Naive thymus-derived CD4-positive, alpha-beta T cell (primary cell): ENCODE measurements at regions not wholly inside any gene's neighbourhood (a gene's known extent, or its start where the extent isn't known, plus 50 kb on each side); places are given as distances from the start of the nearest gene placed in this dataset.

ENCODE experiments used
- ATAC-seq: fragments of 150-1000 bp; cut with Tn5 transposase; 2 replicates; pipeline ENCODE4 v1.10.0; 2021; ENCODE audit warnings: mild to moderate bottlenecking, moderate library complexity
- CTCF ChIA-PET: fragments of 350-600 bp; sonication (Branson Sonifier 250); formaldehyde crosslinking; loops from one replicate; lab custom pipeline; 2021; ENCODE audit warnings: antibody characterized with exemption; lab: Charles Lee
- POLR2A ChIA-PET: fragments of 350-600 bp; sonication (Branson Sonifier 250); formaldehyde crosslinking; loops from one replicate; lab custom pipeline; 2021; ENCODE audit warnings: antibody characterized with exemption, inconsistent platforms; lab: Charles Lee
- DNase-seq, 9 donors: peaks; one replicate each; pipeline versions ENCODE4 v3.0.0 to v3.0.0-alpha.2; 2020 to 2022; ENCODE audit warnings: mixed read lengths in 1 of 9
- H3K27ac ChIP-seq: one replicate; pipeline ENCODE4 v1.7.0; 2013; ENCODE audit warnings: mild to moderate bottlenecking, low read depth, low read length, moderate library complexity
- H3K27me3 ChIP-seq, 2 donors: one replicate each; pipeline ENCODE4 v1.7.0; 2013; ENCODE audit warnings: low read length in 2 of 2, mild to moderate bottlenecking in 2 of 2, moderate library complexity in 2 of 2; ENCODE audit not compliant: control insufficient read depth in 2 of 2, insufficient read depth in 2 of 2
- H3K36me3 ChIP-seq, 3 experiments: 1 replicate in 2 of 3; 2 replicates in 1 of 3; pipeline ENCODE4 v1.7.0; 2013; ENCODE audit warnings: low read length in 3 of 3, mild to moderate bottlenecking in 3 of 3, moderate library complexity in 1 of 3; ENCODE audit not compliant: insufficient read depth in 3 of 3, control insufficient read depth in 2 of 3
- H3K4me1 ChIP-seq, 2 donors: one replicate each; pipeline ENCODE4 v1.7.0; 2013; ENCODE audit warnings: low read length in 2 of 2, mild to moderate bottlenecking in 2 of 2, moderate library complexity in 1 of 2; ENCODE audit not compliant: control insufficient read depth in 2 of 2, insufficient read depth in 2 of 2
- H3K4me3 ChIP-seq: 2 replicates; pipeline ENCODE4 v1.7.0; 2013; ENCODE audit warnings: mild to moderate bottlenecking, low read length
- H3K9me3 ChIP-seq, 3 experiments: 1 replicate in 2 of 3; 2 replicates in 1 of 3; pipeline ENCODE4 v1.7.0; 2013; ENCODE audit warnings: low read length in 3 of 3; ENCODE audit not compliant: control insufficient read depth in 2 of 3
- H3K27ac Mint-ChIP-seq, 9 donors: one replicate each; pipeline ENCODE4 v1.8.0; 2020 to 2022; ENCODE audit warnings: mixed read lengths in 9 of 9, mild to moderate bottlenecking in 8 of 9, moderate library complexity in 5 of 9, inconsistent platforms in 2 of 9
- H3K27me3 Mint-ChIP-seq, 5 donors: one replicate each; pipeline ENCODE4 v1.8.0; 2021 to 2022; ENCODE audit warnings: mixed read lengths in 5 of 5, mild to moderate bottlenecking in 1 of 5
- H3K36me3 Mint-ChIP-seq, 5 donors: one replicate each; pipeline ENCODE4 v1.8.0; 2020 to 2022; ENCODE audit warnings: mixed read lengths in 5 of 5, mild to moderate bottlenecking in 3 of 5, inconsistent platforms in 1 of 5
- H3K4me1 Mint-ChIP-seq, 7 donors: one replicate each; pipeline ENCODE4 v1.8.0; 2020 to 2022; ENCODE audit warnings: mixed read lengths in 7 of 7, mild to moderate bottlenecking in 3 of 7, inconsistent platforms in 1 of 7
- H3K4me3 Mint-ChIP-seq, 10 donors: one replicate each; pipeline ENCODE4 v1.8.0; 2020 to 2022; ENCODE audit warnings: mild to moderate bottlenecking in 10 of 10, mixed read lengths in 10 of 10, moderate library complexity in 6 of 10, inconsistent platforms in 2 of 10
- H3K9me3 Mint-ChIP-seq, 11 donors: one replicate each; pipeline ENCODE4 v1.8.0; 2020 to 2022; ENCODE audit warnings: mixed read lengths in 11 of 11, mild to moderate bottlenecking in 4 of 11, inconsistent platforms in 1 of 11, moderate library complexity in 1 of 11
- intact Hi-C, 2 donors: fragments of 100-400 bp; cut with micrococcal nuclease; formaldehyde crosslinking; loops; one replicate each; pipeline ENCODE4 v1.15.1; 2023

DNA sequence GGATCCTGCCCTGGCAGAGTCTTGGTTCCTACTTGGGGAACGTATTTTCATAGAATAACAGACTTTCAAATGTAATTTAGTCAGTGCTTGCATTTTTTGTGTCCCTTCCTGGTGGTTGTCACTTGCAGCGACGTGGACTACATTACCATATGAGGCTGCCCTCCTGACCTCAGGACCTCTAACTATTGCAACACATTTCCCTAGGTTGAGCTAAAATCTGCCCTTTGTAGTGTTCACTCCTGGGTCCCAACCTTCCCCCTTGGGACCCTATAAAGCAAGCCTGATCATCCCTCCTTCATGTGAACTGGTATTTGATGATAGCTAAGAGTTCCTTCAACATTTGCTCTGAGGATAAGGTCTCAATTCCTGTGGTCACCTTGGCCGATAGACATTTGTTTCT, 95.6 kb upstream of the CACNA1E start:
- Histone ChIP-seq H3K27me3 (no peaks in the 10 kb centered on the region), H3K9me3 (no peaks in the 10 kb centered on the region), H3K4me1 (peaks cover 4 to 7% of the 10 kb centered on the region in 2 donors), H3K36me3 (no peaks in the 10 kb centered on the region), H3K27ac (no peak overlapping the region), H3K4me3 (no peak overlapping the region)
- Mint-ChIP-seq H3K4me1 (peaks cover 0 to 20% (median 8%) of the 10 kb centered on the region in 7 donors), H3K9me3 (no peaks in the 10 kb centered on the region), H3K27me3 (peaks cover 0 to 15% (median 0%) of the 10 kb centered on the region in 5 donors), H3K36me3 (peaks cover 0 to 1% (median 0%) of the 10 kb centered on the region in 5 donors), H3K27ac (no peak overlapping the region), H3K4me3 (no peak overlapping the region)
- CTCF ChIA-PET, result interaction anchor here (0.5 kb wide), 1 partner anchor 36 kb away, joined by 5 read pairs; no protein-coding TSS in a partner anchor
- POLR2A ChIA-PET, result interaction anchor here (0.9 to 1.0 kb wide), 2 partner anchors 8 to 29 kb away, joined by 3 to 4 read pairs; no protein-coding TSS in a partner anchor
- intact Hi-C loops, result no loop called here
- DNase-seq, result no peak
- no peak for ATAC-seq

DNA sequence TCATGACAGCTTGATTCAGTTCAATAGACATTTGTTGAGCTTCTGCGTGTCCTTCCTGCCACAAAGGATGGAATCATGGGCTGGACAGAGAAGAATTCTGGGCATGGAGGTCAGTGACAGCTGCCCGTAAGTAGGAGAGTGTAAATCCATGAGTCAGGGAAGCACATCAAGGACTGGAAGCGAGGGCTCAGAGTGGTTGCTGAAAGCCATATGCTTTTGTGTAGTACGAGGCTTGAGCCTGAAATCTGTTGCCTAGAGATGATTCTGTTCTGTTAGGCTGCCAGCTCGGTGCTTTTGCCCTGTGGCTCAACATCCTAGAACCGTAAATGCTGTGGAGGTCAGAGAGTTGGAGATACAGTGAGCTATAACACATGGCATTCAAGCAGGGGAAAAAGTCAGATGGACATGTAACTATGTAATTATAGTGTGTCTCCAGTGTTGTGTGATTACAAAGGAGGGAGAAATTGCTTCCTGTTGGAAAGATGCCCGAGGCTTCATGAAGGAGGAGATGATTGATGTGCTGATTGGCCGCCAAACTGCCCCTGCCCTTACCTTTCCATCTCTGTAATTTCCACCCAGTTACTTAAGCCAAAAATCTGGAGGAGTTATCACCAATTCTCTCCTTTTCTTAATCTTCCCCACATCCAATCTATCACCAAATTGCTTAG, 92.8 kb upstream of the CACNA1E start:
- Mint-ChIP-seq H3K27me3 (peaks cover 0 to 4% (median 0%) of the 10 kb centered on the region in 5 donors), H3K4me1 (peaks cover 0 to 32% (median 0%) of the 10 kb centered on the region in 7 donors), H3K9me3 (no peaks in the 10 kb centered on the region), H3K36me3 (no peaks in the 10 kb centered on the region), H3K27ac (peak overlapping the region in 5 of 9 donors; percentile 1 to 75 (median 29)), H3K4me3 (no peak overlapping the region)
- no peak for DNase-seq
- intact Hi-C loops, result no loop called here
- Histone ChIP-seq H3K27ac (no peak overlapping the region), H3K36me3 (no peaks in the 10 kb centered on the region), H3K4me1 (peaks cover 17 to 35% of the 10 kb centered on the region in 2 donors), H3K27me3 (no peaks in the 10 kb centered on the region), H3K9me3 (no peaks in the 10 kb centered on the region), H3K4me3 (no peak overlapping the region)
- no peak for ATAC-seq
- CTCF ChIA-PET, result interaction anchor here (1.5 kb wide), 1 partner anchor 9 kb away, joined by 4 read pairs; no protein-coding TSS in a partner anchor
- POLR2A ChIA-PET, result interaction anchor here (1.2 kb wide), 1 partner anchor 9 kb away, joined by 3 read pairs; no protein-coding TSS in a partner anchor

DNA sequence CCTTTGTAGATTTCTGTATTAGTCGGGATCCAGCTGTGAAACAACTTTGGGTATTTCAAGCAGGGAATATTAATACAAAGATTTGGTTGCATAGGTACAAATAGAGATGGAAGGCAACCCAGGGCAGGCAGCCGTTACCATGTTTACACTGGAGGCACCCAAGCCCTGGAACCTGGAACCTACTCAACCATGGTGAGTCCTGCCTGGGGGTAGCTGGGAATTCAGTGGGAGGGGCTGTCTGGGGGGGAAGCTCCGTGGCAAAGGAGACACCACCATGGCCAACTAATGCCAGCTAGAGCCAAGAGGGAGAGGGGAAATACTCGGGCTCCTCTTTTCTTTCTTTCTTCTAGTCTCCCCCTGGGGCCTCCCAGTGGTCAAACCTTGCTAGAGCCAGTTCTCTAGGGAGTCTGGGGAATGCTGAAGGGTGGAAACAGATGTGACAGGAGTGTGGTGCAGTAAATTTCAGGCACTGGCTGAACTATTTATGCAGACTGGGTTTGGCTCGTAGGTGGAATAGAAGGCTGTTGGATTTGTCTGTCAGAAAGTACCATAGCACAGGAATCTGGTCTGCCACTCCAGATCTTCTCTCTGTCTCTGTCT, 91.9 kb upstream of the CACNA1E start:
- intact Hi-C loops, result no loop called here
- Mint-ChIP-seq H3K36me3 (no peaks in the 10 kb centered on the region), H3K9me3 (no peaks in the 10 kb centered on the region), H3K4me1 (peaks cover 0 to 30% (median 0%) of the 10 kb centered on the region in 7 donors), H3K4me3 (peak overlapping the region in 2 of 10 donors; percentile 32 to 45), H3K27ac (peak overlapping the region in 6 of 9 donors; percentile 2 to 96 (median 64)), H3K27me3 (no peaks in the 10 kb centered on the region)
- peaks cover 23 to 40% of the 10 kb centered on the region in 2 donors for H3K4me1 ChIP-seq
- no peak for ATAC-seq
- POLR2A ChIA-PET, result interaction anchor here (0.6 to 1.2 kb wide), 2 partner anchors 10 to 1397 kb away, joined by 3 to 4 read pairs; no protein-coding TSS in a partner anchor
- H3K27me3 ChIP-seq, result no peaks in the 10 kb centered on the region
- no peak overlapping the region for H3K27ac ChIP-seq
- CTCF ChIA-PET, result interaction anchor here (1.5 kb wide), 1 partner anchor 8 kb away, joined by 4 read pairs; no protein-coding TSS in a partner anchor
- no peaks in the 10 kb centered on the region for H3K9me3 ChIP-seq
- no peak overlapping the region for H3K4me3 ChIP-seq
- H3K36me3 ChIP-seq, result no peaks in the 10 kb centered on the region
- DNase-seq, result no peak

DNA sequence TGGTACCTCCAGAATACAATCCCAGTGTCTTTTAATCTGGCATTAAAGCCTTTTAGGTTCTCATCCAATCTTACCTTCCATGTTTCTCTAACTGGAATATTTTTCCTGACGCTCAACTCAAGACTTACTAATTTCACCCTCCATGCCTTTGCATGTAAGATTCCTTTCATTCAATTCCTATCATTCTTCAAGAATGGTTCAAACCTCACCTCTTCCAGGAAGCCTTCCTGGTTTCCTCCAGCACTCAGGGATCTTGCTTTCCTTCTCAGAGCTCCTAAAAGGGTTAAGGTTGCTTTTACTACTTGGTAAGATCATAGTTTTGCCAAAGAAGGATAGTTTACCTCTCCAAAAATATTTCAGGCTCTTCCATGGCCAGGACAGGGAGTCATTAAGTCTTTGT, 91.2 kb upstream of the CACNA1E start:
- DNase-seq (no peak), ATAC-seq (no peak)
- no peaks in the 10 kb centered on the region for H3K9me3 ChIP-seq
- H3K4me3 ChIP-seq, result no peak overlapping the region
- no peaks in the 10 kb centered on the region for H3K36me3 Mint-ChIP-seq
- peaks cover 30 to 48% of the 10 kb centered on the region in 2 donors for H3K4me1 ChIP-seq
- no peaks in the 10 kb centered on the region for H3K36me3 ChIP-seq
- H3K27me3 ChIP-seq, result no peaks in the 10 kb centered on the region
- POLR2A ChIA-PET, result interaction anchor here (1.1 kb wide), 1 partner anchor 16 kb away, joined by 3 read pairs; no protein-coding TSS in a partner anchor
- H3K27me3 Mint-ChIP-seq, result no peaks in the 10 kb centered on the region
- intact Hi-C loops, result no loop called here
- peaks cover 0 to 30% (median 0%) of the 10 kb centered on the region in 7 donors for H3K4me1 Mint-ChIP-seq
- peak overlapping the region in 5 of 9 donors; percentile 5 to 96 (median 59) for H3K27ac Mint-ChIP-seq
- CTCF ChIA-PET, result interaction anchor here (0.7 to 1.3 kb wide), 2 partner anchors 33 to 205 kb away, joined by 3 to 4 read pairs; no protein-coding TSS in a partner anchor
- peak overlapping the region in 8 of 10 donors; percentile 1 to 80 (median 33) for H3K4me3 Mint-ChIP-seq
- H3K9me3 Mint-ChIP-seq, result no peaks in the 10 kb centered on the region
- no peak overlapping the region for H3K27ac ChIP-seq

DNA sequence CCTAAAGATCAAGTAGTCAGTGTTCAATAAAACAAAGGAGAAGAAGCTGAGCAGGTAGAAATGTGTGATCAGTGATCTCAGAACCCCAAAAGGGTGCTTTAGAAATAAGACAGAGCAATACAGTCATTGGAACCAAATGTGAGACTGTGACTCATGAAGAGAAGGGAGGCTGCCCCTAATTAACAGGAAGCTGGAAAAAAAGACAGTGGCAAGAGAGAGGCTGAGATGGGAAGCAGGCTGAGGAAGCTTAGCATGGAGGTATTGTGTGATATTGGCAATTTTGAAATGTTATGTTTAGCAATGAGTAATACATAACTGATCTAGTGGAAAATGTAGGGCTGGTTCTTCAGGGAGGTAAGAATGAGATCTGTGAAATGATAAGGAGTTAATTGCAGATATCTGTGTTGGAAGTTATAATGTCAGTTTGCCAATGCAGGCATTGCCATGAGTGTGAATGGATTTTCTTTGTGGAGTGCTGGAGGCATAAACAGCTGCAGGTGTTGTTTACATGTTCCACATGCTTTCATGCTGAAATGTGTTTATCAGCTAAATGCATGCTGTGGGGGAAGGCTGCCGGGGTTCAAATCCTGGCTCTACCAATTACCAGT, 90.6 kb upstream of the CACNA1E start:
- CTCF ChIA-PET, result interaction anchor here (0.7 to 1.3 kb wide), 2 partner anchors 32 to 205 kb away, joined by 3 to 4 read pairs; no protein-coding TSS in a partner anchor
- H3K27ac Mint-ChIP-seq, result peak overlapping the region in 6 of 9 donors; percentile 5 to 96 (median 60)
- Histone ChIP-seq H3K4me3 (no peak overlapping the region), H3K4me1 (peaks cover 36 to 53% of the 10 kb centered on the region in 2 donors), H3K27ac (no peak overlapping the region), H3K9me3 (no peaks in the 10 kb centered on the region), H3K27me3 (no peaks in the 10 kb centered on the region), H3K36me3 (no peaks in the 10 kb centered on the region)
- peak overlapping the region in 8 of 10 donors; percentile 1 to 80 (median 33) for H3K4me3 Mint-ChIP-seq
- H3K9me3 Mint-ChIP-seq, result no peaks in the 10 kb centered on the region
- H3K36me3 Mint-ChIP-seq, result no peaks in the 10 kb centered on the region
- ATAC-seq (no peak), DNase-seq (no peak)
- intact Hi-C loops, result no loop called here
- H3K4me1 Mint-ChIP-seq, result peaks cover 0 to 34% (median 3%) of the 10 kb centered on the region in 7 donors
- no peaks in the 10 kb centered on the region for H3K27me3 Mint-ChIP-seq
- POLR2A ChIA-PET, result interaction anchor here (1.1 kb wide), 1 partner anchor 15 kb away, joined by 3 read pairs; no protein-coding TSS in a partner anchor

DNA sequence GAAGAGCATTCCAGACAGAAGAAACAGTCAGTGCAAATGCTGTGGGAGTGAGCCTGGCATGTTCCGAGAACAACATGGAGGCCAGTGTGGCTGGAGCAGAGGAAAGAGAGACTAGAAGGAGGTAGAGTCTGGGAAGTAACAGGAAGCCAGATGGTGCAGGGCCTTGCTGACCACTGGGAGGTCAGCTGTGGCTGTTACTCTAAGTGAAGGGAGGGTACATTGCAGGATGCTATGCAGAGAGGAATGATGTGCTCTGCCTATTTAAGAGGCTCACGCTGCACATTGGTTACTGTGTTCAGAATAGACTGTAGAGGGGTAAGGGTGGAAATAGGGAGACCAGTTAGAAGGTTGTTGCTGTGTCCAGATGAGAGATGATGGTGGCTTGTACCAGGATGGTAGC, 88.6 kb upstream of the CACNA1E start:
- ChIA-PET CTCF (interaction anchor here (0.7 to 4.2 kb wide), 4 partner anchors 28 to 206 kb away, joined by 3 to 26 read pairs (median 4); no protein-coding TSS in a partner anchor), POLR2A (no interaction called here)
- no peak overlapping the region for H3K27ac Mint-ChIP-seq
- H3K27me3 Mint-ChIP-seq, result no peaks in the 10 kb centered on the region
- Histone ChIP-seq H3K27me3 (no peaks in the 10 kb centered on the region), H3K4me1 (peaks cover 47 to 71% of the 10 kb centered on the region in 2 donors), H3K9me3 (no peaks in the 10 kb centered on the region), H3K4me3 (no peak overlapping the region), H3K27ac (peak overlapping the region; percentile 12), H3K36me3 (no peaks in the 10 kb centered on the region)
- intact Hi-C loops, result loop anchor here (5.0 kb wide), 4 partner anchors 372 to 1223 kb away; partner anchors contain the start of genes STX6 (in 1 of the 2) and XPR1 (in 1 of the 2)
- H3K9me3 Mint-ChIP-seq, result no peaks in the 10 kb centered on the region
- no peaks in the 10 kb centered on the region for H3K36me3 Mint-ChIP-seq
- no peak for DNase-seq
- ATAC-seq, result no peak
- H3K4me1 Mint-ChIP-seq, result peaks cover 0 to 45% (median 20%) of the 10 kb centered on the region in 7 donors
- no peak overlapping the region for H3K4me3 Mint-ChIP-seq
